GM21367 (cell line): ENCODE measurements at regions not wholly inside any gene's neighbourhood (a gene's known extent, or its start where the extent isn't known, plus 50 kb on each side); places are given as distances from the start of the nearest gene placed in this dataset.
"Not testable (repeated sequence)": the region's sequence is repeated elsewhere in the genome, so short reads cannot be mapped to it uniquely, and the experiment has no call there.

Experiments
- ATAC-seq: cut with Tn5 transposase; IDR thresholded peaks from one replicate; pipeline ENCODE4 v1.9.1; 2021; ENCODE audit not compliant: unreplicated experiment

GRCh38 chr4:97437998-97438705 is 705.1 kb downstream of the STPG2 start:
- ATAC-seq = not testable (repeated sequence)

- no peak for ATAC-seq
These were observed 690.1 kb downstream of the STPG2 start for GRCh38 chr4:97453186-97453585.

GRCh38 chr4:97457253-97457652 is 686.0 kb downstream of the STPG2 start:
- no peak for ATAC-seq

GRCh38 chr4:97468272-97468671 is 675.0 kb downstream of the STPG2 start:
- ATAC-seq = no peak

GRCh38 chr4:97475621-97476020 is 667.7 kb downstream of the STPG2 start:
- no peak for ATAC-seq

GRCh38 chr4:97477974-97478373 is 665.3 kb downstream of the STPG2 start:
- no peak for ATAC-seq

- no peak for ATAC-seq
These were observed 663.9 kb downstream of the STPG2 start for GRCh38 chr4:97479388-97479787.

- no peak for ATAC-seq
These were observed 651.4 kb downstream of the STPG2 start for GRCh38 chr4:97491856-97492255.

GRCh38 chr4:97493815-97494518 is 649.3 kb downstream of the STPG2 start:
- no peak for ATAC-seq

- no peak for ATAC-seq
These were observed 646.9 kb downstream of the STPG2 start for GRCh38 chr4:97496298-97496873.

- no peak for ATAC-seq
These were observed 644.4 kb downstream of the STPG2 start for GRCh38 chr4:97498875-97499274.

- peak; percentile 91 for ATAC-seq
These were observed 642.9 kb downstream of the STPG2 start for GRCh38 chr4:97500423-97500822.

GRCh38 chr4:97504713-97505112 is 638.6 kb downstream of the STPG2 start:
- ATAC-seq = no peak

GRCh38 chr4:97507587-97508245 is 635.6 kb downstream of the STPG2 start:
- ATAC-seq = no peak
